Caco-2 (cell line): ENCODE measurements at regions not wholly inside any gene's neighbourhood (a gene's known extent, or its start where the extent isn't known, plus 50 kb on each side); places are given as distances from the start of the nearest gene placed in this dataset.
"Not testable (repeated sequence)": the region's sequence is repeated elsewhere in the genome, so short reads cannot be mapped to it uniquely, and the experiment has no call there.

Experiments used
- BruUV-seq: library from RNA; stranded (reverse); fragments of 400-500 nt; replicated peaks from 2 replicates; lab custom pipeline; 2021; lab: Mats Ljungman, UMichigan
- CTCF ChIA-PET: fragments of 300-600 bp; sonication (Branson Sonifier 250); formaldehyde crosslinking; loops from one replicate; lab custom pipeline; 2022; ENCODE audit warnings: antibody characterized with exemption; lab: Charles Lee
- POLR2A ChIA-PET: fragments of 300-600 bp; sonication (Branson Sonifier 250); formaldehyde crosslinking; loops from one replicate; lab custom pipeline; 2022; ENCODE audit warnings: antibody characterized with exemption; lab: Charles Lee
- DNase-seq, 2 experiments: peaks; one replicate each; pipeline versions ENCODE4 v3.0.0 to v3.0.0-alpha.2; 2020 to 2022
- H3K27me3 ChIP-seq: replicated peaks from 2 replicates; pipeline ENCODE4 v1.6.0; 2011; ENCODE audit warnings: low read length; ENCODE audit not compliant: control insufficient read depth, insufficient read depth
- H3K36me3 ChIP-seq: 2 replicates; pipeline ENCODE4 v1.5.1; 2011; ENCODE audit warnings: low read length; ENCODE audit not compliant: control insufficient read depth, insufficient read depth
- H3K4me1 ChIP-seq: fragments of 250-450 bp; sonication (Bioruptor Pico); 2 replicates; pipeline ENCODE4 v1.5.1; 2020; ENCODE audit warnings: mild to moderate bottlenecking
- H3K4me3 ChIP-seq: 2 replicates; pipeline ENCODE4 v1.5.1; 2011; ENCODE audit warnings: low read depth, mild to moderate bottlenecking, control low read depth, low read length
- H3K9me3 ChIP-seq: fragments of 250-450 bp; sonication (Bioruptor Pico); 2 replicates; pipeline ENCODE4 v1.5.1; 2020; ENCODE audit warnings: mild to moderate bottlenecking, moderate library complexity
- H3K27ac Mint-ChIP-seq: one replicate; pipeline ENCODE4 v1.8.0; 2022; ENCODE audit warnings: mixed read lengths; ENCODE audit not compliant: unreplicated experiment
- H3K27me3 Mint-ChIP-seq: one replicate; pipeline ENCODE4 v1.8.0; 2022; ENCODE audit warnings: mixed read lengths; ENCODE audit not compliant: insufficient read depth, unreplicated experiment
- H3K36me3 Mint-ChIP-seq: one replicate; pipeline ENCODE4 v1.8.0; 2022; ENCODE audit warnings: mild to moderate bottlenecking, mixed read lengths; ENCODE audit not compliant: insufficient read depth, unreplicated experiment
- H3K4me1 Mint-ChIP-seq: one replicate; pipeline ENCODE4 v1.8.0; 2022; ENCODE audit warnings: low read depth, mixed read lengths; ENCODE audit not compliant: unreplicated experiment
- H3K4me3 Mint-ChIP-seq: one replicate; pipeline ENCODE4 v1.8.0; 2022; ENCODE audit warnings: mild to moderate bottlenecking, moderate library complexity, mixed read lengths; ENCODE audit not compliant: unreplicated experiment
- H3K9me3 Mint-ChIP-seq: one replicate; pipeline ENCODE4 v1.8.0; 2022; ENCODE audit warnings: mixed read lengths; ENCODE audit not compliant: unreplicated experiment
- CTCF ChIP-seq, 2 experiments: fragments of 200-600 bp in 1 of 2; IDR thresholded peaks; 1 replicate in 1 of 2; 2 replicates in 1 of 2; pipeline versions ENCODE4 v1.5.1 to v1.8.0; 2011 to 2022; ENCODE audit warnings: antibody characterized with exemption in 1 of 2, control low read depth in 1 of 2, inconsistent platforms in 1 of 2, low read depth in 1 of 2, low read length in 1 of 2, mild to moderate bottlenecking in 1 of 2, moderate library complexity in 1 of 2; ENCODE audit not compliant: insufficient read depth in 1 of 2, severe bottlenecking in 1 of 2, unreplicated experiment in 1 of 2
- intact Hi-C: fragments of 100-400 bp; cut with micrococcal nuclease; formaldehyde crosslinking; loops from one replicate; pipeline ENCODE4 v1.10.0; 2022; ENCODE audit not compliant: unreplicated experiment

GRCh38 chr2:84169871-84170270 is 289.2 kb downstream of the SUCLG1 start:
- H3K9me3 Mint-ChIP-seq: peaks cover 6% of the 10 kb centered on the region
- no peaks in the 10 kb centered on the region for H3K27me3 Mint-ChIP-seq
- H3K27me3 ChIP-seq: no peaks in the 10 kb centered on the region
- no peaks in the 10 kb centered on the region for H3K36me3 ChIP-seq
- no TSS peak for BruUV-seq
- POLR2A ChIA-PET: no interaction called here
- H3K36me3 Mint-ChIP-seq: no peaks in the 10 kb centered on the region
- no peak overlapping the region for H3K27ac Mint-ChIP-seq
- no peaks in the 10 kb centered on the region for H3K4me1 ChIP-seq
- no peak overlapping the region for H3K4me3 ChIP-seq
- intact Hi-C loops: no loop called here
- H3K9me3 ChIP-seq: no peaks in the 10 kb centered on the region
- CTCF ChIA-PET: no interaction called here
- no peak for DNase-seq
- H3K4me3 Mint-ChIP-seq: no peak overlapping the region
- no peaks in the 10 kb centered on the region for H3K4me1 Mint-ChIP-seq
- TF ChIP-seq CTCF (IDR thresholded peaks at IDR 0.05; ENCODE audit: insufficient read depth in 1 of 2, low read depth in 1 of 2, low read length in 1 of 2, severe bottlenecking in 1 of 2, unreplicated experiment in 1 of 2): no peak

GRCh38 chr2:84168552-84168951 is 290.5 kb downstream of the SUCLG1 start:
- DNase-seq, H3K36me3 Mint-ChIP-seq, H3K4me3 ChIP-seq, H3K36me3 ChIP-seq, H3K27me3 ChIP-seq, intact Hi-C loops, H3K4me1 Mint-ChIP-seq, H3K9me3 Mint-ChIP-seq, POLR2A ChIA-PET, H3K27me3 Mint-ChIP-seq, H3K4me1 ChIP-seq, H3K27ac Mint-ChIP-seq, H3K9me3 ChIP-seq, BruUV-seq, CTCF ChIA-PET, H3K4me3 Mint-ChIP-seq: not testable (repeated sequence)

GRCh38 chr2:84165256-84165655 is 293.8 kb downstream of the SUCLG1 start:
- BruUV-seq: no TSS peak
- Histone ChIP-seq H3K9me3 (no peaks in the 10 kb centered on the region), H3K27me3 (no peaks in the 10 kb centered on the region), H3K36me3 (no peaks in the 10 kb centered on the region), H3K4me1 (no peaks in the 10 kb centered on the region), H3K4me3 (no peak overlapping the region)
- H3K36me3 Mint-ChIP-seq: no peaks in the 10 kb centered on the region
- TF ChIP-seq CTCF (IDR thresholded peaks at IDR 0.05; ENCODE audit: insufficient read depth in 1 of 2, low read depth in 1 of 2, low read length in 1 of 2, severe bottlenecking in 1 of 2, unreplicated experiment in 1 of 2): no peak
- H3K27ac Mint-ChIP-seq: no peak overlapping the region
- intact Hi-C loops: no loop called here
- H3K4me1 Mint-ChIP-seq: no peaks in the 10 kb centered on the region
- H3K9me3 Mint-ChIP-seq: peaks cover 2% of the 10 kb centered on the region
- ChIA-PET CTCF (no interaction called here), POLR2A (no interaction called here)
- no peak for DNase-seq
- peaks cover 9% of the 10 kb centered on the region for H3K27me3 Mint-ChIP-seq
- H3K4me3 Mint-ChIP-seq: no peak overlapping the region

GRCh38 chr2:84160453-84160852 is 298.6 kb downstream of the SUCLG1 start:
- Mint-ChIP-seq H3K27me3 (peaks cover 9% of the 10 kb centered on the region), H3K4me3 (no peak overlapping the region), H3K27ac (peak overlapping the region; percentile 8), H3K36me3 (no peaks in the 10 kb centered on the region), H3K4me1 (no peaks in the 10 kb centered on the region), H3K9me3 (no peaks in the 10 kb centered on the region)
- no peaks in the 10 kb centered on the region for H3K4me1 ChIP-seq
- no peak overlapping the region for H3K4me3 ChIP-seq
- H3K36me3 ChIP-seq: no peaks in the 10 kb centered on the region
- TF ChIP-seq CTCF (IDR thresholded peaks at IDR 0.05; ENCODE audit: insufficient read depth in 1 of 2, low read depth in 1 of 2, low read length in 1 of 2, severe bottlenecking in 1 of 2, unreplicated experiment in 1 of 2): no peak
- DNase-seq: no peak
- CTCF ChIA-PET: no interaction called here
- POLR2A ChIA-PET: no interaction called here
- intact Hi-C loops: no loop called here
- no TSS peak for BruUV-seq
- no peaks in the 10 kb centered on the region for H3K27me3 ChIP-seq
- H3K9me3 ChIP-seq: no peaks in the 10 kb centered on the region
